H1 (cell line): ENCODE measurements at regions not wholly inside any gene's neighbourhood (a gene's known extent, or its start where the extent isn't known, plus 50 kb on each side); places are given as distances from the start of the nearest gene placed in this dataset.

Experiments used
- ATF3 ChIP-seq: IDR thresholded peaks from 2 replicates; pipeline ENCODE4 v1.6.1; 2011; ENCODE audit warnings: low read depth, mild to moderate bottlenecking, low read length; ENCODE audit not compliant: insufficient read depth
- HDAC2 ChIP-seq, 2 experiments: fragments of 300-600 bp in 1 of 2; sonication (generic) in 1 of 2; IDR thresholded peaks; 2 replicates each; pipeline ENCODE4 v1.6.1; 2011 to 2012; ENCODE audit warnings: low read depth in 2 of 2, low read length in 2 of 2, mild to moderate bottlenecking in 2 of 2, moderate library complexity in 2 of 2, borderline replicate concordance in 1 of 2, inconsistent platforms in 1 of 2

- TF ChIP-seq ATF3 (no peak), HDAC2 (IDR thresholded peaks at IDR 0.05; ENCODE audit: borderline replicate concordance in 1 of 2, low read depth in 2 of 2, low read length in 2 of 2) (no peak)
These were observed 204.5 kb upstream of the LRRC7 start (continued) for GRCh38 chr1:69363236-69363635.
